SK-N-SH (cell line): ENCODE measurements at regions not wholly inside any gene's neighbourhood (a gene's known extent, or its start where the extent isn't known, plus 50 kb on each side); places are given as distances from the start of the nearest gene placed in this dataset.

Source experiments
- CTCF ChIA-PET: fragments of 300-600, 350-600 bp; formaldehyde crosslinking; extraction: SDS; loops from one replicate; lab custom pipeline; 2021; lab: Yijun Ruan, JAX
- POLR2A ChIA-PET: fragments of 350-600 bp; sonication (Branson Sonifier 250); formaldehyde crosslinking; extraction: SDS; loops from one replicate; lab custom pipeline; 2020; ENCODE audit warnings: antibody characterized with exemption, inconsistent platforms; lab: Yijun Ruan, JAX
- DNase-seq: peaks from one replicate; pipeline ENCODE4 v3.0.0; 2012
- H2AFZ ChIP-seq: fragments of 200-600 bp; sonication (generic); 2 replicates; pipeline ENCODE4 v1.8.1; 2016; ENCODE audit warnings: antibody characterized with exemption, mild to moderate bottlenecking, low read depth
- H3F3A ChIP-seq: fragments of 200-600 bp; sonication (generic); replicated peaks from 2 replicates; pipeline ENCODE3; 2016; ENCODE audit warnings: antibody characterized with exemption, mild to moderate bottlenecking; ENCODE audit not compliant: insufficient read depth
- H3K27ac ChIP-seq, 2 experiments: fragments of 200-500 bp in 1 of 2; fragments of 200-600 bp in 1 of 2; sonication (Bioruptor generic) in 1 of 2; sonication (generic), shearing (Covaris generic) in 1 of 2; 2 replicates each; pipeline versions ENCODE4 v1.5.1 to v1.6.1; 2014 to 2016; ENCODE audit warnings: low read depth in 2 of 2, inconsistent platforms in 1 of 2, low read length in 1 of 2, mild to moderate bottlenecking in 1 of 2, mixed read lengths in 1 of 2
- H3K27me3 ChIP-seq: fragments of 200-600 bp; sonication (generic), shearing (Covaris generic); 2 replicates; pipeline ENCODE4 v1.6.1; 2016; ENCODE audit warnings: mixed run types; ENCODE audit not compliant: insufficient read depth
- H3K36me3 ChIP-seq, 2 experiments: fragments of 200-500 bp in 1 of 2; fragments of 200-600 bp in 1 of 2; sonication (Bioruptor generic) in 1 of 2; sonication (generic) in 1 of 2; replicated peaks in 1 of 2; 2 replicates each; pipeline versions ENCODE3 to v1.5.1; 2014 to 2016; ENCODE audit warnings: low read length in 1 of 2, mild to moderate bottlenecking in 1 of 2; ENCODE audit not compliant: insufficient read depth in 2 of 2, control insufficient read depth in 1 of 2
- H3K4me1 ChIP-seq, 2 experiments: fragments of 200-500 bp in 1 of 2; fragments of 200-600 bp in 1 of 2; sonication (Bioruptor generic) in 1 of 2; sonication (generic), shearing (Covaris generic) in 1 of 2; 2 replicates each; pipeline versions ENCODE4 v1.5.1 to v1.6.1; 2014 to 2016; ENCODE audit warnings: low read depth in 1 of 2, low read length in 1 of 2, mixed run types in 1 of 2; ENCODE audit not compliant: insufficient read depth in 2 of 2, control insufficient read depth in 1 of 2
- H3K4me2 ChIP-seq: fragments of 200-600 bp; sonication (generic), shearing (Covaris generic); 2 replicates; pipeline ENCODE4 v1.6.1; 2017; ENCODE audit warnings: mixed run types
- H3K4me3 ChIP-seq, 2 experiments: fragments of 200-500 bp in 1 of 2; fragments of 200-600 bp in 1 of 2; sonication (Bioruptor generic) in 1 of 2; sonication (generic), shearing (Covaris generic) in 1 of 2; 2 replicates each; pipeline versions ENCODE4 v1.5.1 to v1.8.1; 2014 to 2016; ENCODE audit warnings: low read depth in 2 of 2, inconsistent platforms in 1 of 2, low read length in 1 of 2, mild to moderate bottlenecking in 1 of 2, mixed read lengths in 1 of 2, moderate library complexity in 1 of 2
- H3K79me2 ChIP-seq: fragments of 200-600 bp; sonication (generic); 2 replicates; pipeline ENCODE4 v1.8.1; 2017; ENCODE audit warnings: mild to moderate bottlenecking; ENCODE audit not compliant: insufficient read depth
- H3K9ac ChIP-seq: fragments of 200-600 bp; sonication (generic); 2 replicates; pipeline ENCODE4 v1.6.1; 2017; ENCODE audit warnings: mixed run types
- H3K9me2 ChIP-seq: fragments of 200-600 bp; sonication (generic); 2 replicates; pipeline ENCODE4 v1.6.1; 2017; ENCODE audit warnings: mixed run types
- H3K9me3 ChIP-seq: fragments of 200-600 bp; sonication (generic); 2 replicates; pipeline ENCODE4 v1.6.1; 2017; ENCODE audit warnings: mixed run types, mild to moderate bottlenecking, moderate library complexity
- H4K20me1 ChIP-seq: fragments of 200-600 bp; sonication (generic); 2 replicates; pipeline ENCODE4 v1.6.1; 2017; ENCODE audit warnings: mild to moderate bottlenecking, mixed run types; ENCODE audit not compliant: insufficient read depth
- CHD2 ChIP-seq: fragments of 150-350 bp; IDR thresholded peaks from 2 replicates; pipeline ENCODE4 v1.6.1; 2018; ENCODE audit warnings: low read length; ENCODE audit not compliant: partially characterized antibody
- EP300 ChIP-seq, 2 experiments: IDR thresholded peaks; 2 replicates each; pipeline versions ENCODE4 v1.4.0 to v1.6.1; 2012; ENCODE audit warnings: borderline replicate concordance in 1 of 2, low read depth in 1 of 2, low read length in 1 of 2
- EZH2phosphoT487 ChIP-seq: fragments of 200-600 bp; sonication (generic); IDR thresholded peaks from 2 replicates; pipeline ENCODE4 v1.6.1; 2017; ENCODE audit warnings: low read depth, mixed run types, mild to moderate bottlenecking, antibody characterized with exemption, moderate library complexity, borderline replicate concordance
- FOXM1 ChIP-seq: IDR thresholded peaks from 2 replicates; pipeline ENCODE4 v1.4.0; 2012; ENCODE audit warnings: low read depth, mild to moderate bottlenecking
- GABPA ChIP-seq: IDR thresholded peaks from 2 replicates; pipeline ENCODE4 v1.4.0; 2012; ENCODE audit warnings: low read depth, mild to moderate bottlenecking
- GATA2 ChIP-seq: sonication (generic); formaldehyde crosslinking; IDR thresholded peaks from 2 replicates; pipeline ENCODE4 v1.5.0; 2020; ENCODE audit warnings: mild to moderate bottlenecking, missing genetic modification reagents
- IRF3 ChIP-seq: fragments of 150-350 bp; IDR thresholded peaks from 2 replicates; pipeline ENCODE4 v1.6.1; 2016; ENCODE audit warnings: mild to moderate bottlenecking, low read depth, low read length
- JUND ChIP-seq: IDR thresholded peaks from 2 replicates; pipeline ENCODE4 v1.4.0; 2012
- MXI1 ChIP-seq: IDR thresholded peaks from 2 replicates; pipeline ENCODE4 v1.6.1; 2012; ENCODE audit warnings: mild to moderate bottlenecking, low read depth, low read length, improper control_type of control experiment
- NFIC ChIP-seq: IDR thresholded peaks from 2 replicates; pipeline ENCODE4 v1.4.0; 2012; ENCODE audit warnings: borderline replicate concordance
- NRF1 ChIP-seq: IDR thresholded peaks from 2 replicates; pipeline ENCODE4 v1.6.1; 2012; ENCODE audit warnings: low read depth, mild to moderate bottlenecking, low read length
- POLR2AphosphoS5 ChIP-seq: IDR thresholded peaks from 2 replicates; pipeline ENCODE4 v1.6.1; 2012; ENCODE audit warnings: low read depth, low read length
- RCOR1 ChIP-seq: fragments of 150-350 bp; IDR thresholded peaks from 2 replicates; pipeline ENCODE4 v1.6.1; 2017; ENCODE audit warnings: antibody characterized with exemption, low read length
- REST ChIP-seq: IDR thresholded peaks from 2 replicates; pipeline ENCODE4 v1.6.1; 2012; ENCODE audit warnings: mild to moderate bottlenecking, low read depth, low read length, moderate library complexity
- RFX5 ChIP-seq: IDR thresholded peaks from 2 replicates; pipeline ENCODE4 v1.6.1; 2012; ENCODE audit warnings: mild to moderate bottlenecking, improper control_type of control experiment, low read length
- RXRA ChIP-seq: IDR thresholded peaks from 2 replicates; pipeline ENCODE4 v1.4.0; 2012; ENCODE audit warnings: low read depth, mild to moderate bottlenecking, borderline replicate concordance
- SMC3 ChIP-seq: IDR thresholded peaks from 2 replicates; pipeline ENCODE4 v1.6.1; 2012; ENCODE audit warnings: low read depth, low read length, improper control_type of control experiment
- TEAD4 ChIP-seq: IDR thresholded peaks from 2 replicates; pipeline ENCODE4 v1.4.0; 2012; ENCODE audit warnings: mild to moderate bottlenecking, borderline replicate concordance; ENCODE audit not compliant: insufficient read depth
- ZBTB33 ChIP-seq: IDR thresholded peaks from 2 replicates; pipeline ENCODE4 v1.4.0; 2012; ENCODE audit warnings: low read depth, borderline replicate concordance
- WGBS: methylation state at CpG from one replicate; pipeline ENCODE4 v1.1.6; 2017; ENCODE audit warnings: low lambda C conversion rate; 5-methylcytosine and 5-hydroxymethylcytosine counted together
- TF ChIP-seq, protein P1 (sequence below): IDR thresholded peaks from 2 replicates; pipeline ENCODE4 v1.4.0; 2012; ENCODE audit warnings: low read depth, borderline replicate concordance

DNA sequence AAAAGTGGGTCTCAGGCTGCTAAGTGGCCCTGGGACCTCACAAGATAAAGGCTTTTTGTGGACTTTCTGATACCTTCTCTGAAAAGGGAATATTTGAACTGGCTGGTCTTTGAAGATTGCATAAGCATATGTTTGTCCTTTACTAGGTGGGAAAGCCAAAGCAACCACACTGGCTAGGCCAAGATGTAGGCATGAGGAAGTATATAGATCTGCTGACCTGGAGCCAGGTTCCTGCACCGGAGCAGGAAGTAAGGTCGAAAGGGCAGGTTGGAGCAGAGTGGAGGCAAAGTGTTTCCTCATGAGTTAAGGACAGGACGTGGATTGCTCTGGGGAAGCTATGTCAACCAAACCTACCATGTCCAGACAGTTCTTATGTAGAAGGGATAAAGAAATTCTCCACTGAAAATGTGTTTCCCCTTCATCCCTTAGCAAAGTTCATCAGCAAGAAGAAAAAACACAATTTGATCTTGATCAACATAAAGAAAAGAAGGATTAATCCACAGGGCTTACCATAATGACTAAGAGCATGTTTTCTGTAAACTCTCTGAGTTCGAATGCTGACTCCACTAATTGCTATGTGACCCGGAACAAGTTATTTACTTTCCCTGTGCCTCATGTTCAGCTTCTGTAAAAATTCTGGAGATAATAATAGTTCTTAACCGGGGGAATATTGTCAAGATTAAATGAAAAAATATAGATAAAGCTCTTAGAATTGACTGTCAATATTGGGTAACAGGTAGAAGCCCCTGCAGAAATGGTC lies 156.1 kb upstream of the SRD5A2 start:
- TF ChIP-seq ZBTB33, result no peak
- no peak for TF ChIP-seq RCOR1
- TF ChIP-seq GABPA, result no peak
- TF ChIP-seq SMC3, result no peak
- TF ChIP-seq REST, result no peak
- TF ChIP-seq NRF1, result no peak
- TF ChIP-seq EP300 (IDR thresholded peaks at IDR 0.05; ENCODE audit: borderline replicate concordance in 1 of 2, low read depth in 1 of 2, low read length in 1 of 2), result no peak
- TF ChIP-seq, protein P1, sequence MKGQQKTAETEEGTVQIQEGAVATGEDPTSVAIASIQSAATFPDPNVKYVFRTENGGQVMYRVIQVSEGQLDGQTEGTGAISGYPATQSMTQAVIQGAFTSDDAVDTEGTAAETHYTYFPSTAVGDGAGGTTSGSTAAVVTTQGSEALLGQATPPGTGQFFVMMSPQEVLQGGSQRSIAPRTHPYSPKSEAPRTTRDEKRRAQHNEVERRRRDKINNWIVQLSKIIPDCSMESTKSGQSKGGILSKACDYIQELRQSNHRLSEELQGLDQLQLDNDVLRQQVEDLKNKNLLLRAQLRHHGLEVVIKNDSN, result no peak
- TF ChIP-seq POLR2AphosphoS5, result no peak
- TF ChIP-seq RFX5, result no peak
- no peak for TF ChIP-seq TEAD4
- TF ChIP-seq IRF3, result no peak
- no peak for TF ChIP-seq MXI1
- no peak for TF ChIP-seq JUND
- no peak for TF ChIP-seq CHD2
- no peak for TF ChIP-seq FOXM1
- no peak for TF ChIP-seq GATA2
- TF ChIP-seq EZH2phosphoT487, result no peak
- no peak for TF ChIP-seq RXRA
- TF ChIP-seq NFIC, result no peak
- Histone ChIP-seq H3K27me3 (no peaks in the 10 kb centered on the region), H3K36me3 (no peaks in the 10 kb centered on the region), H3K4me2 (no peak overlapping the region), H3K9me2 (no peaks in the 10 kb centered on the region), H2AFZ (no peak overlapping the region), H3K9me3 (no peaks in the 10 kb centered on the region), H3F3A (no peaks in the 10 kb centered on the region), H3K4me1 (no peaks in the 10 kb centered on the region), H3K9ac (no peak overlapping the region), H3K4me3 (no peak overlapping the region), H3K27ac (no peak overlapping the region), H3K79me2 (no peaks in the 10 kb centered on the region), H4K20me1 (no peaks in the 10 kb centered on the region)
- 18% methylated on average over 6 of the region's 6 CpGs for WGBS
- CTCF ChIA-PET, result no interaction called here
- no peak for DNase-seq
- POLR2A ChIA-PET, result no interaction called here
